Omental fat pad (tissue), 3 donors: ENCODE measurements at regions not wholly inside any gene's neighbourhood (a gene's known extent, or its start where the extent isn't known, plus 50 kb on each side); places are given as distances from the start of the nearest gene placed in this dataset.

Experiments used
- ATAC-seq: fragments of 150-250 bp; one replicate; pipeline ENCODE4 v1.9.1; 2016; ENCODE audit warnings: mild to moderate bottlenecking, moderate library complexity; ENCODE audit not compliant: low FRiP score
- DNase-seq: peaks from one replicate; pipeline ENCODE4 v3.0.0-alpha.2; 2019; ENCODE audit warnings: low spot score
- CTCF ChIP-seq, 3 donors: fragments of 450-650 bp; IDR thresholded peaks; one replicate each; pipeline ENCODE4 v1.5.1; 2016 to 2017; ENCODE audit warnings: antibody characterized with exemption in 3 of 3, mild to moderate bottlenecking in 3 of 3, moderate library complexity in 2 of 3

- ATAC-seq (no peak), DNase-seq (no peak)
- TF ChIP-seq CTCF (IDR thresholded peaks at IDR 0.05): no peak
Observed at GRCh38 chr5:167649471-167649870, 642.0 kb upstream of the WWC1 start.

GRCh38 chr5:167652690-167653089 lies 638.8 kb upstream of the WWC1 start:
- TF ChIP-seq CTCF (IDR thresholded peaks at IDR 0.05): no peak
- ATAC-seq (no peak), DNase-seq (no peak)

GRCh38 chr5:167653645-167654106 lies 637.8 kb upstream of the WWC1 start:
- DNase-seq: no peak
- ATAC-seq: no peak
- TF ChIP-seq CTCF (IDR thresholded peaks at IDR 0.05): no peak

- DNase-seq: no peak
- no peak for TF ChIP-seq CTCF (IDR thresholded peaks at IDR 0.05)
- ATAC-seq: no peak
Observed at GRCh38 chr5:167657016-167657415, 634.4 kb upstream of the WWC1 start.

GRCh38 chr5:167658889-167659288 lies 632.6 kb upstream of the WWC1 start:
- no peak for DNase-seq
- ATAC-seq: no peak
- no peak for TF ChIP-seq CTCF (IDR thresholded peaks at IDR 0.05)

GRCh38 chr5:167661605-167662004 lies 629.8 kb upstream of the WWC1 start:
- DNase-seq (no peak), ATAC-seq (no peak)
- TF ChIP-seq CTCF (IDR thresholded peaks at IDR 0.05): no peak

GRCh38 chr5:167664222-167664804 lies 627.1 kb upstream of the WWC1 start:
- no peak for ATAC-seq
- TF ChIP-seq CTCF (IDR thresholded peaks at IDR 0.05): no peak

More at GRCh38 chr5:167664222-167664804, 627.1 kb upstream of the WWC1 start:
- DNase-seq: no peak
